ENCODE measurements at regions not wholly inside any gene's neighbourhood (a gene's known extent, or its start where the extent isn't known, plus 50 kb on each side); places are given as distances from the start of the nearest gene placed in this dataset.
A peak's percentile ranks its signal among the peaks of the same experiment; 100 is the strongest.

DNA sequence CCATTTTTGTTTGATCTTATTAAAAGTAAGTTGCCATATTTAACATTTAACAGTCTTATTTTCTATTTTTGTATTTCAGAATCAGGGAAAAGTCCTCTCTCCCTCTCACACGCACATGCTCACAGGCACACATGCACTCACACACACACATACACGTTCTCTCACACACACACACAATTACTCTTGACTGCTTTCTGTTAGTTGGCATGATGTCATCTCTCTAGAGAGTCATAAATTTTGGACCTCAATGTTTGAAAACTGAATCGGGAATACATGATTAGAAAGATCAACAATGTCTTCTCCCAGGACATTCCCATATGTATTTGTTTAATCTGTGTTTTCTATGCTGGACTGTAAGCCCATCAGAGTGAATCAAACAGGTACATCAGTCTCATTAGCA is 165.7 kb upstream of the AHR start:
- peaks cover 0 to 4% of the 10 kb centered on the region in 2 donors for H3K4me1 ChIP-seq (ENCODE audit: control insufficient read depth in 1 of 2, insufficient read depth in 2 of 2, low read length in 2 of 2)
- H3K4me3 ChIP-seq (ENCODE audit: low read depth in 1 of 2, low read length in 2 of 2): no peak overlapping the region
- no peaks in the 10 kb centered on the region for H3K9me3 ChIP-seq (ENCODE audit: control insufficient read depth in 1 of 2, low read length in 2 of 2)
- H3K27ac ChIP-seq (ENCODE audit: low read length): no peak overlapping the region
- H3K36me3 ChIP-seq (ENCODE audit: control insufficient read depth in 1 of 2, insufficient read depth in 2 of 2, low read length in 2 of 2): no peaks in the 10 kb centered on the region
- H3K27me3 ChIP-seq (ENCODE audit: low read depth, low read length): no peaks in the 10 kb centered on the region

DNA sequence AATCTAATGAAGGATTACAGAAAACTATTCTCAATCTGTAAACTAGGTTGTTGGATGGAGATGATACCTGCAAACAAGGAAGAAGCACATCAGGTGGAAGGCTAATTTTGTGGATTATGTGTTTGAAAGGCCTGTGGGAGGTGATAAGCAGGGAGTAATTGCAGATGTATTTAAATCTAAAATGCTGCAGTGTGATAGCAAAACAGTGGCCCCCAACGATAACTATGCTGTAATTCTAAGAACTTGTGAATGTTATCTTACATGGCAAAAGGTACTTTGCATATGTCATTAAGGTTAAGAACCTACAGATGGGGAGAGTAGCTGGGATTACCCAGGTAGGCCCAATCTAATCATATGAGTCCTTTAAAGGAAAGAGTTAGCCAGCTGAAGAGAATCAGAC is 164.5 kb upstream of the AHR start:
- Histone ChIP-seq H3K36me3 (ENCODE audit: control insufficient read depth in 1 of 2, insufficient read depth in 2 of 2, low read length in 2 of 2) (no peaks in the 10 kb centered on the region), H3K9me3 (ENCODE audit: control insufficient read depth in 1 of 2, low read length in 2 of 2) (no peaks in the 10 kb centered on the region), H3K27me3 (ENCODE audit: low read depth, low read length) (no peaks in the 10 kb centered on the region), H3K27ac (ENCODE audit: low read length) (no peak overlapping the region), H3K4me3 (ENCODE audit: low read depth in 1 of 2, low read length in 2 of 2) (no peak overlapping the region), H3K4me1 (ENCODE audit: control insufficient read depth in 1 of 2, insufficient read depth in 2 of 2, low read length in 2 of 2) (peaks cover 0 to 4% of the 10 kb centered on the region in 2 donors)

GRCh38 chr7:17134786-17135185 is 163.7 kb upstream of the AHR start:
- no peak overlapping the region for H3K27ac ChIP-seq (ENCODE audit: low read length)
- no peak overlapping the region for H3K4me3 ChIP-seq (ENCODE audit: low read depth in 1 of 2, low read length in 2 of 2)
- H3K36me3 ChIP-seq (ENCODE audit: control insufficient read depth in 1 of 2, insufficient read depth in 2 of 2, low read length in 2 of 2): no peaks in the 10 kb centered on the region
- H3K27me3 ChIP-seq (ENCODE audit: low read depth, low read length): no peaks in the 10 kb centered on the region
- peaks cover 0 to 4% of the 10 kb centered on the region in 2 donors for H3K4me1 ChIP-seq (ENCODE audit: control insufficient read depth in 1 of 2, insufficient read depth in 2 of 2, low read length in 2 of 2)
- no peaks in the 10 kb centered on the region for H3K9me3 ChIP-seq (ENCODE audit: control insufficient read depth in 1 of 2, low read length in 2 of 2)

DNA sequence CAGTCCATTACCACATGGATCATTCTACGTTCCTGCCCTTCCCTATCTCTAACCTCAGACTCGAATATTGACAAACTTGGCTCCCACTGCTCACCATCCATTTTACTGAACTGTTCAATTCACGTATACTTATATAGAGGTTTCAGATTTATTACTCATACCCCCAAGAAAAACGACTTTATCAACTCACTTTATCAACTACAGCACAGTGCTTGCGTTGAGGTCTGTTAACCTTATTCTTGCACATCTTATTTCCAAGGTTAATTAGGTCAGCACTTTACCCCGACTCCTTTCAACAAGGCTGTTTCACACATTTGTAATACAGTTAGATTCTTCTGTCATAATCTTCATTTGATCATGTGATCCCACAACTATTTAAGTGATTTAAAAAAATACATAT is 162.3 kb upstream of the AHR start:
- Histone ChIP-seq H3K4me3 (ENCODE audit: low read depth in 1 of 2, low read length in 2 of 2) (no peak overlapping the region), H3K4me1 (ENCODE audit: control insufficient read depth in 1 of 2, insufficient read depth in 2 of 2, low read length in 2 of 2) (peaks cover 4 to 5% of the 10 kb centered on the region in 2 donors), H3K36me3 (ENCODE audit: control insufficient read depth in 1 of 2, insufficient read depth in 2 of 2, low read length in 2 of 2) (no peaks in the 10 kb centered on the region), H3K9me3 (ENCODE audit: control insufficient read depth in 1 of 2, low read length in 2 of 2) (no peaks in the 10 kb centered on the region), H3K27me3 (ENCODE audit: low read depth, low read length) (no peaks in the 10 kb centered on the region), H3K27ac (ENCODE audit: low read length) (no peak overlapping the region)

DNA sequence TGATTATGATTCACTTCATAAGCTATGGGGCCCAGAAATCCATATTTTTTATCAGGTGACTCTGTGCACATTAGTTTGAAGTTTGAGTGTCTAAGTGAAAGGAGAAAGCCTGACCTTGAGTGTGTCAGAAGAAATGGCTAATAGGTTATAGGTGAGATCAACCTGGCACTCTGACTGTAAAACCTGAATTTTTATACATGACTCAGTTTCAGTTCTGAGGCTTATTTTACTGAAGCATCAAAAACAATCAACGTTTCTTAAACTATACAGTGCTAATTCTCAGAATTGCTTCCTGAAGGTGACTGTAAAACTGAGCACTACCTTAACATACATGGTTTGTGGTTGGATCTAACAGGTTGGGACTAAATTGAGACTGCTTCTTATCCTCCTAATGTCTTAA is 159.4 kb upstream of the AHR start:
- Histone ChIP-seq H3K4me3 (ENCODE audit: low read depth in 1 of 2, low read length in 2 of 2) (no peak overlapping the region), H3K27me3 (ENCODE audit: low read depth, low read length) (no peaks in the 10 kb centered on the region), H3K36me3 (ENCODE audit: control insufficient read depth in 1 of 2, insufficient read depth in 2 of 2, low read length in 2 of 2) (no peaks in the 10 kb centered on the region), H3K4me1 (ENCODE audit: control insufficient read depth in 1 of 2, insufficient read depth in 2 of 2, low read length in 2 of 2) (peaks cover 0 to 19% of the 10 kb centered on the region in 2 donors), H3K27ac (ENCODE audit: low read length) (no peak overlapping the region), H3K9me3 (ENCODE audit: control insufficient read depth in 1 of 2, low read length in 2 of 2) (no peaks in the 10 kb centered on the region)

GRCh38 chr7:17140406-17140805 is 158.0 kb upstream of the AHR start:
- H3K9me3 ChIP-seq (ENCODE audit: control insufficient read depth in 1 of 2, low read length in 2 of 2): no peaks in the 10 kb centered on the region

GRCh38 chr7:17142831-17143541 is 155.5 kb upstream of the AHR start:
- peak overlapping the region; percentile 68 for H3K27ac ChIP-seq (ENCODE audit: low read length)
- H3K4me3 ChIP-seq (ENCODE audit: low read depth in 1 of 2, low read length in 2 of 2): peak overlapping the region in 1 of 2 donors; percentile 44
- H3K36me3 ChIP-seq (ENCODE audit: control insufficient read depth in 1 of 2, insufficient read depth in 2 of 2, low read length in 2 of 2): no peaks in the 10 kb centered on the region
- H3K4me1 ChIP-seq (ENCODE audit: control insufficient read depth in 1 of 2, insufficient read depth in 2 of 2, low read length in 2 of 2): peaks cover 0 to 19% of the 10 kb centered on the region in 2 donors
- H3K27me3 ChIP-seq (ENCODE audit: low read depth, low read length): no peaks in the 10 kb centered on the region
- no peaks in the 10 kb centered on the region for H3K9me3 ChIP-seq (ENCODE audit: control insufficient read depth in 1 of 2, low read length in 2 of 2)

More at GRCh38 chr7:17140406-17140805, 158.0 kb upstream of the AHR start:
- H3K27ac ChIP-seq (ENCODE audit: low read length): no peak overlapping the region
- H3K4me1 ChIP-seq (ENCODE audit: control insufficient read depth in 1 of 2, insufficient read depth in 2 of 2, low read length in 2 of 2): peaks cover 0 to 19% of the 10 kb centered on the region in 2 donors
- no peaks in the 10 kb centered on the region for H3K36me3 ChIP-seq (ENCODE audit: control insufficient read depth in 1 of 2, insufficient read depth in 2 of 2, low read length in 2 of 2)
- no peaks in the 10 kb centered on the region for H3K27me3 ChIP-seq (ENCODE audit: low read depth, low read length)
- no peak overlapping the region for H3K4me3 ChIP-seq (ENCODE audit: low read depth in 1 of 2, low read length in 2 of 2)

- no peaks in the 10 kb centered on the region for H3K27me3 ChIP-seq (ENCODE audit: low read depth, low read length)
- H3K4me1 ChIP-seq (ENCODE audit: control insufficient read depth in 1 of 2, insufficient read depth in 2 of 2, low read length in 2 of 2): peaks cover 0 to 19% of the 10 kb centered on the region in 2 donors
- no peaks in the 10 kb centered on the region for H3K36me3 ChIP-seq (ENCODE audit: control insufficient read depth in 1 of 2, insufficient read depth in 2 of 2, low read length in 2 of 2)
- H3K4me3 ChIP-seq (ENCODE audit: low read depth in 1 of 2, low read length in 2 of 2): peak overlapping the region in 1 of 2 donors; percentile 12
- no peaks in the 10 kb centered on the region for H3K9me3 ChIP-seq (ENCODE audit: control insufficient read depth in 1 of 2, low read length in 2 of 2)
- no peak overlapping the region for H3K27ac ChIP-seq (ENCODE audit: low read length)
Measured at GRCh38 chr7:17144322-17144721, 154.1 kb upstream of the AHR start.

DNA sequence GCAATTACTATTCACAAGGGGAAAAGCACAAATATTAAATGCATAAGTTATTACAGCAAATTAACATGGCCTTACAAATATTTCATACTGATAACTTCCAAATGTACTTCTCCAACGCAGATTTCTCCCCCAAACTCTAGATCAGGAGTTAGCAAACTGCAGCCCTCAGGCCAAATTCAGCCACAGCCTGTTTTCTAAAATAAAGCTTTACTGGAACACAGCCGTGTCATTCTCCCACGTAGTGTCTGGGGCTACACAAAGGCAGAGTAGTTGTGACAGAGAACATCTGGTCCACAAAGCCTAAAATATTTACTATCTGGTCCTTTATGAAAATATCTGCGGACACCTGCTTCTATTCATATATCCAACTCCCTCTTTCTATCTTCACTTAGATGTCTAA is 151.8 kb upstream of the AHR start:
- Histone ChIP-seq H3K27me3 (ENCODE audit: low read depth, low read length) (no peaks in the 10 kb centered on the region), H3K36me3 (ENCODE audit: control insufficient read depth in 1 of 2, insufficient read depth in 2 of 2, low read length in 2 of 2) (no peaks in the 10 kb centered on the region), H3K4me1 (ENCODE audit: control insufficient read depth in 1 of 2, insufficient read depth in 2 of 2, low read length in 2 of 2) (peaks cover 0 to 14% of the 10 kb centered on the region in 2 donors), H3K27ac (ENCODE audit: low read length) (no peak overlapping the region), H3K9me3 (ENCODE audit: control insufficient read depth in 1 of 2, low read length in 2 of 2) (no peaks in the 10 kb centered on the region), H3K4me3 (ENCODE audit: low read depth in 1 of 2, low read length in 2 of 2) (no peak overlapping the region)

DNA sequence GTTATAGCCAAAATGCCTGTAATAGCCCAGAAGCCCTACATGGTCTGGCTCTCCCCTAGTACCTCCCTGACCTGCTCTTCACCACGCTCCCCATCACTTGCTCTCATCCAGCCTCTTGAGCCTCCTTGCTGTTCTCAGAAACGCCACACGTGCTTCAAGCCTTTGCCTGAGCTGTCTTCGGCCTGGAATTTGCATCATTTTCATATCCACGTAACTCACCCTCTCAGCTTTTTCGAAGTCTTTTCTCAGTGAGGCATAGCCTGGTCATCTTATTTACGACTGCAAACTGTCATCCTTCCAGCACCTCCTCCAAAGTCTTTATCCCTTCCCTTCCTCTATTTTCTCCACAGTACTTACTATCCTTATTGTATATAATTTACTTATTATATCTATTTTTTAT is 151.0 kb upstream of the AHR start:
- no peaks in the 10 kb centered on the region for H3K9me3 ChIP-seq (ENCODE audit: control insufficient read depth in 1 of 2, low read length in 2 of 2)
- no peak overlapping the region for H3K4me3 ChIP-seq (ENCODE audit: low read depth in 1 of 2, low read length in 2 of 2)
- H3K27ac ChIP-seq (ENCODE audit: low read length): no peak overlapping the region
- no peaks in the 10 kb centered on the region for H3K36me3 ChIP-seq (ENCODE audit: control insufficient read depth in 1 of 2, insufficient read depth in 2 of 2, low read length in 2 of 2)
- peaks cover 0 to 14% of the 10 kb centered on the region in 2 donors for H3K4me1 ChIP-seq (ENCODE audit: control insufficient read depth in 1 of 2, insufficient read depth in 2 of 2, low read length in 2 of 2)
- no peaks in the 10 kb centered on the region for H3K27me3 ChIP-seq (ENCODE audit: low read depth, low read length)

GRCh38 chr7:17150018-17150417 is 148.4 kb upstream of the AHR start:
- no peak overlapping the region for H3K27ac ChIP-seq (ENCODE audit: low read length)
- no peaks in the 10 kb centered on the region for H3K9me3 ChIP-seq (ENCODE audit: control insufficient read depth in 1 of 2, low read length in 2 of 2)
- H3K4me3 ChIP-seq (ENCODE audit: low read depth in 1 of 2, low read length in 2 of 2): no peak overlapping the region
- H3K4me1 ChIP-seq (ENCODE audit: control insufficient read depth in 1 of 2, insufficient read depth in 2 of 2, low read length in 2 of 2): no peaks in the 10 kb centered on the region
- no peaks in the 10 kb centered on the region for H3K27me3 ChIP-seq (ENCODE audit: low read depth, low read length)
- no peaks in the 10 kb centered on the region for H3K36me3 ChIP-seq (ENCODE audit: control insufficient read depth in 1 of 2, insufficient read depth in 2 of 2, low read length in 2 of 2)

- Histone ChIP-seq H3K4me3 (ENCODE audit: low read depth in 1 of 2, low read length in 2 of 2) (no peak overlapping the region), H3K27me3 (ENCODE audit: low read depth, low read length) (no peaks in the 10 kb centered on the region), H3K27ac (ENCODE audit: low read length) (no peak overlapping the region), H3K4me1 (ENCODE audit: control insufficient read depth in 1 of 2, insufficient read depth in 2 of 2, low read length in 2 of 2) (no peaks in the 10 kb centered on the region), H3K36me3 (ENCODE audit: control insufficient read depth in 1 of 2, insufficient read depth in 2 of 2, low read length in 2 of 2) (no peaks in the 10 kb centered on the region), H3K9me3 (ENCODE audit: control insufficient read depth in 1 of 2, low read length in 2 of 2) (no peaks in the 10 kb centered on the region)
Measured at GRCh38 chr7:17152721-17153120, 145.7 kb upstream of the AHR start.
